GM10248 (cell line): ENCODE measurements at regions not wholly inside any gene's neighbourhood (a gene's known extent, or its start where the extent isn't known, plus 50 kb on each side); places are given as distances from the start of the nearest gene placed in this dataset.

Experiments used
- CTCF ChIA-PET: fragments of 300-600 bp; sonication (Branson Sonifier 250); formaldehyde crosslinking; extraction: SDS; loops from one replicate; lab custom pipeline; 2021; ENCODE audit warnings: antibody characterized with exemption; lab: Yijun Ruan, JAX
- POLR2A ChIA-PET: fragments of 350-650 bp; sonication (Branson Sonifier 250); formaldehyde crosslinking; extraction: SDS; loops from one replicate; lab custom pipeline; 2020; ENCODE audit warnings: antibody characterized with exemption; lab: Yijun Ruan, JAX
- DNase-seq: peaks from one replicate; pipeline ENCODE4 v3.0.0; 2012; ENCODE audit errors: extremely low spot score
- CTCF ChIP-seq: IDR thresholded peaks from 2 replicates; pipeline ENCODE4 v1.5.1; 2012; ENCODE audit warnings: mild to moderate bottlenecking, low read depth; ENCODE audit errors: extremely low read depth, missing control alignments, control extremely low read depth

DNA sequence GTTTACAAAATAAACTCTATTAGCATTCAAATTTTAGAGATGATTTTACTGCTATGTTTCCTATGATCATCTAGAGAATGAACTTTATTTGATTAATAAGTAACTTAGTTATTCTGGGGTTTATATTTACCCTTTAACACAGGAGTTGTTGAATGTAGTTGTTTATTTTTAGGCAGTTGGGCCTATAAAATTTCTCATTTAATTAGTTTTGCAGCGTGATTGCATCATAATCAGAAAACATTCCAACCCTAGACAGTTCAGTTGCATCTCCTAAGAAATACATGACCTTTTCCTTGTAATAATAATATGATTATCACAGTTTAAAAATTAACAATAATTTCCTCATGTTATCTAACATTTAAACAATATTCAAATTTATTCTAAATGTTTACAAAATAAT is 224.7 kb upstream of the CDH7 start:
- CTCF ChIA-PET, result no interaction called here
- POLR2A ChIA-PET, result no interaction called here
- TF ChIP-seq CTCF, result no peak
- DNase-seq, result no peak

- TF ChIP-seq CTCF, result no peak
- POLR2A ChIA-PET, result no interaction called here
- no peak for DNase-seq
- CTCF ChIA-PET, result no interaction called here
These were observed 227.4 kb upstream of the CDH7 start for GRCh38 chr18:65523461-65523860.

GRCh38 chr18:65522907-65523306 is 227.9 kb upstream of the CDH7 start:
- ChIA-PET CTCF (no interaction called here), POLR2A (no interaction called here)
- no peak for DNase-seq
- TF ChIP-seq CTCF, result no peak

DNA sequence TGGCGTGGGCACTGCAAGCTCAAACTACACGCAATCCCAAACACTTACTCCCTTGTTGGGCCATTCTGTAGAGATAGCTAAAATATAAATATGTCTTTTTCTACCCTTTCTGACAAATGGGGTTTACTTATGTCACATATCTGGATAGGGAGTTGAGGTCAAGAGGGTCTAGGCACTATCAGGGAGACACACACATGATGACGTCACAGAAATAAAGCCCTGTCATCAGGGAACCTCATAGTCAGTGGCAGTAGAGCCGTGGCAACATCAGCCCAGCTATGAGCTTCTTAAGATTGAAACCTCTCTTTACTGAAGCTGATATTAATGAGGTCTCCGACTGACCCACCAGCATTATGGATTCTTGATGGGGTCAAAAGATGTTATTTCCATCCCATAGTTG is 234.6 kb upstream of the CDH7 start:
- ChIA-PET POLR2A (no interaction called here), CTCF (no interaction called here)
- no peak for TF ChIP-seq CTCF
- DNase-seq, result no peak

DNA sequence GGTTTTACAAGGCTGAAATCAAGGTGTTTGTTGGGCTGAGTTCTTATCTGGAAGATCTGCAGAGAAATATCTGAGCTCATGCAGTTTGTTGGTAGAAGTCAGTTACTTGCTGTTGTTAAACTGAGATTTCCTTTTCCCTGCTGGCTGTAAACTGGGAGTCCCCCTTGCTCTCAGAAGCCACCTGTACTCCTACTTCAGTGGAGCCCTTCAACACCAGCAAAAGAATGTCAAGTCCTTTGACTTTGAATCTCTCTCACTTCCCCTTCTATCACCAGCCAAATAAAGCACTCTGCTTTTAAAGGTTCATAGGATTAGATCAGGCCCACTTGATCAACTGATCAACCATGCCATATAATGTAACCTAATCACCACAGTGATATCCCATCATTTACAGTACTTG is 252.2 kb upstream of the CDH7 start:
- CTCF ChIA-PET, result no interaction called here
- no peak for TF ChIP-seq CTCF
- POLR2A ChIA-PET, result no interaction called here
- no peak for DNase-seq

DNA sequence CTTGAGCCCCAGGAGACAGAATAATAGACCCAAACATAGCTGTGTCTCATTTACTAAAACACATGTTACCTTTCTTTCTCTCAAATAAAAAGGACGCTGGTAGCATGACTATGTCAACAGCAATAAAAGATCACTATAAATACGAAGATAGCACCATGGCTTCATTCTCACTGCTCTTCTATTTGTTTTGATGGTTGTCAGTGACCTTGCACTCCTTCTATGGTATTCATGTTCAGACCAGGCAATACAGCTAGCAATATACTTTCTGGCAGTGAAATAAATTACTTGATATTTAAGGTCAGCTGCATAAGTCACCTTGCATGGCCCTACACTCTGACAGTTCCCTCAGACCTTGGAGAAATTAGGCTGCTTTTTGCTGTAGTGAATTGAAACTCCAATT is 263.2 kb upstream of the CDH7 start:
- CTCF ChIA-PET, result interaction anchor here (1.1 to 1.2 kb wide), 2 partner anchors 10 to 25 kb away, joined by 3 read pairs; no protein-coding TSS in a partner anchor
- POLR2A ChIA-PET, result no interaction called here
- no peak for DNase-seq
- TF ChIP-seq CTCF, result no peak

DNA sequence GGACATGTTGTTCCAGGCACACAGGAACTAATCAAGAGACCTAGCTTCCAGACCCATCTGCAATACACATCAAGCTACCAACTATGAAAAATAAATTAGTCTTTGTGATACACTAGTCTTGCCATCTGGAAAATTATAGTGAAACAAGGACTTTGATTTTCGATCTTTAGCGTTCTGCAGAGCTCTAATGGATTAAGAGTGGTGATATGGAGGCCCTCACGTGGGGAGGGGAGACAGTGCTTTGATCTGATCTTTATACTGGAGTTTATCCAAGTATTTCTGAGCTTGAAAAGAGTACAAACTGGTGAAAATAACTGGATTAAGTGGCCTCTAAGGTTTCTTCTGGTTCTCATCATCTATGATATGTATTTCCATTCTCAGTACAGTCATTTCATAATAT is 273.4 kb upstream of the CDH7 start:
- DNase-seq, result no peak
- ChIA-PET CTCF (interaction anchor here (1.8 kb wide), 1 partner anchor 19 kb away, joined by 4 read pairs; no protein-coding TSS in a partner anchor), POLR2A (no interaction called here)
- no peak for TF ChIP-seq CTCF
